ENCODE measurements at regions not wholly inside any gene's neighbourhood (a gene's known extent, or its start where the extent isn't known, plus 50 kb on each side); places are given as distances from the start of the nearest gene placed in this dataset.
A peak's percentile ranks its signal among the peaks of the same experiment; 100 is the strongest.

- Histone ChIP-seq H3K27me3 (no peaks in the 10 kb centered on the region), H3K36me3 (replicated peaks in 1 of 2) (no peaks in the 10 kb centered on the region), H3K9me3 (replicated peaks in 1 of 3) (no peaks in the 10 kb centered on the region), H3K27ac (no peak overlapping the region), H3K4me3 (no peak overlapping the region), H3K4me1 (replicated peaks in 1 of 2) (no peaks in the 10 kb centered on the region)
- DNase-seq = no peak
- no peak for TF ChIP-seq CTCF (IDR thresholded peaks at IDR 0.05)
- no peak for TF ChIP-seq POLR2A (IDR thresholded peaks at IDR 0.05)
- intact Hi-C loops (cut with DNase I) = no loop called here
Observed at GRCh38 chr6:133170602-133171001, 70.6 kb upstream of the EYA4 start.

- no peak overlapping the region for H3K4me3 ChIP-seq
- no peak overlapping the region for H3K27ac ChIP-seq
- H3K36me3 ChIP-seq (replicated peaks in 1 of 2) = no peaks in the 10 kb centered on the region
- intact Hi-C loops (cut with DNase I) = no loop called here
- no peak for TF ChIP-seq CTCF (IDR thresholded peaks at IDR 0.05)
- no peak for TF ChIP-seq POLR2A (IDR thresholded peaks at IDR 0.05)
- 62 to 86% (median 83%) methylated on average over 2 to 3 of the region's 3 CpGs for WGBS, 4 donors
- H3K9me3 ChIP-seq (replicated peaks in 1 of 3) = no peaks in the 10 kb centered on the region
- H3K27me3 ChIP-seq = no peaks in the 10 kb centered on the region
- no peaks in the 10 kb centered on the region for H3K4me1 ChIP-seq (replicated peaks in 1 of 2)
- DNase-seq = no peak
Observed at GRCh38 chr6:133171989-133172604, 69.1 kb upstream of the EYA4 start.

DNA sequence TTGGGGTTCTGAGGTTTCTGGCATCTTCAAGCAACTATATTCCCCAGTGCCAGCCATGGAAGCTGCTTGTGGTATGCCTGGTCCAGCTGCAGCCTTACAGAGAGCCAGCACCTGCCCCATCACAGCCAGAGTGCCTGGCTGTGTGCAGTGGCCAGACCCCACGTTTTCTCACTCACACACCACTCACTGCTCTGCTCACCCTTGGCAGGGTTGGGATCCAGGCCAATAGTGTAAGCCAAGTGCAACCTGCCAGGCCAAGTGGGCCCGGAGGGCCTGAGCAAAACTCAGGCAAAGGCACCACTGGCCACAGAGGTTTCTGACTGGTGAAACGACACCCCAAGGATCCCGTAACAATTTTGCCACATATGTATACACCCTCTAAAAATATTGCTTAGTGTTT lies 67.9 kb upstream of the EYA4 start:
- no peaks in the 10 kb centered on the region for H3K4me1 ChIP-seq (replicated peaks in 1 of 2)
- intact Hi-C loops (cut with DNase I) = no loop called here
- no peaks in the 10 kb centered on the region for H3K36me3 ChIP-seq (replicated peaks in 1 of 2)
- WGBS, 4 donors = 68 to 89% (median 76%) methylated on average over 3 to 4 of the region's 4 CpGs
- no peak overlapping the region for H3K4me3 ChIP-seq
- no peaks in the 10 kb centered on the region for H3K27me3 ChIP-seq
- no peaks in the 10 kb centered on the region for H3K9me3 ChIP-seq (replicated peaks in 1 of 3)
- H3K27ac ChIP-seq = no peak overlapping the region
- TF ChIP-seq CTCF (IDR thresholded peaks at IDR 0.05) (no peak), POLR2A (IDR thresholded peaks at IDR 0.05) (no peak)
- DNase-seq = no peak

- Histone ChIP-seq H3K27ac (no peak overlapping the region), H3K4me3 (no peak overlapping the region), H3K36me3 (replicated peaks in 1 of 2) (no peaks in the 10 kb centered on the region), H3K4me1 (replicated peaks in 1 of 2) (no peaks in the 10 kb centered on the region), H3K27me3 (peaks cover 6% of the 10 kb centered on the region), H3K9me3 (replicated peaks in 1 of 3) (no peaks in the 10 kb centered on the region)
- TF ChIP-seq POLR2A (IDR thresholded peaks at IDR 0.05) (no peak), CTCF (IDR thresholded peaks at IDR 0.05) (no peak)
- intact Hi-C loops (cut with DNase I) = no loop called here
- DNase-seq = peak in 2 of 7 donors; percentile 2 to 22
Observed at GRCh38 chr6:133179481-133179880, 61.7 kb upstream of the EYA4 start.
